ENCODE measurements at regions not wholly inside any gene's neighbourhood (a gene's known extent, or its start where the extent isn't known, plus 50 kb on each side); places are given as distances from the start of the nearest gene placed in this dataset.

- FAIRE-seq, result no peak
- DNase-seq (ENCODE audit: insufficient read length), result no peak
- no peak for TF ChIP-seq POLR2AphosphoS5 (IDR thresholded peaks at IDR 0.05; ENCODE audit: low read depth, low read length)
- no peak for TF ChIP-seq TAF1 (IDR thresholded peaks at IDR 0.05; ENCODE audit: borderline replicate concordance, low read depth, low read length)
- no peak for TF ChIP-seq POLR2A (IDR thresholded peaks at IDR 0.05; ENCODE audit: low read depth, low read length)
Observed at GRCh38 chr12:19867970-19868369, 428.7 kb downstream of the AEBP2 start.

GRCh38 chr12:19869413-19869812 lies 430.1 kb downstream of the AEBP2 start:
- FAIRE-seq (no peak), DNase-seq (ENCODE audit: insufficient read length) (no peak)

GRCh38 chr12:19872621-19873540 lies 433.6 kb downstream of the AEBP2 start:
- no peak for DNase-seq (ENCODE audit: insufficient read length)
- FAIRE-seq, result no peak
- TF ChIP-seq POLR2A (IDR thresholded peaks at IDR 0.05; ENCODE audit: low read depth, low read length), result no peak
- TF ChIP-seq TAF1 (IDR thresholded peaks at IDR 0.05; ENCODE audit: borderline replicate concordance, low read depth, low read length), result no peak
- TF ChIP-seq POLR2AphosphoS5 (IDR thresholded peaks at IDR 0.05; ENCODE audit: low read depth, low read length), result no peak

More at GRCh38 chr12:19869413-19869812, 430.1 kb downstream of the AEBP2 start:
- TF ChIP-seq TAF1 (IDR thresholded peaks at IDR 0.05; ENCODE audit: borderline replicate concordance, low read depth, low read length), result no peak
- no peak for TF ChIP-seq POLR2AphosphoS5 (IDR thresholded peaks at IDR 0.05; ENCODE audit: low read depth, low read length)
- TF ChIP-seq POLR2A (IDR thresholded peaks at IDR 0.05; ENCODE audit: low read depth, low read length), result no peak

GRCh38 chr12:19880076-19880475 lies 440.8 kb downstream of the AEBP2 start:
- no peak for DNase-seq (ENCODE audit: insufficient read length)
- no peak for TF ChIP-seq POLR2A (IDR thresholded peaks at IDR 0.05; ENCODE audit: low read depth, low read length)
- no peak for TF ChIP-seq POLR2AphosphoS5 (IDR thresholded peaks at IDR 0.05; ENCODE audit: low read depth, low read length)
- no peak for TF ChIP-seq TAF1 (IDR thresholded peaks at IDR 0.05; ENCODE audit: borderline replicate concordance, low read depth, low read length)
- FAIRE-seq, result no peak

GRCh38 chr12:19880721-19881120 lies 441.4 kb downstream of the AEBP2 start:
- FAIRE-seq (no peak), DNase-seq (ENCODE audit: insufficient read length) (no peak)
- TF ChIP-seq POLR2A (IDR thresholded peaks at IDR 0.05; ENCODE audit: low read depth, low read length) (no peak), TAF1 (IDR thresholded peaks at IDR 0.05; ENCODE audit: borderline replicate concordance, low read depth, low read length) (no peak), POLR2AphosphoS5 (IDR thresholded peaks at IDR 0.05; ENCODE audit: low read depth, low read length) (no peak)

GRCh38 chr12:19882346-19882745 lies 443.1 kb downstream of the AEBP2 start:
- DNase-seq (ENCODE audit: insufficient read length), result no peak
- no peak for TF ChIP-seq POLR2A (IDR thresholded peaks at IDR 0.05; ENCODE audit: low read depth, low read length)
- TF ChIP-seq POLR2AphosphoS5 (IDR thresholded peaks at IDR 0.05; ENCODE audit: low read depth, low read length), result no peak
- no peak for TF ChIP-seq TAF1 (IDR thresholded peaks at IDR 0.05; ENCODE audit: borderline replicate concordance, low read depth, low read length)
- no peak for FAIRE-seq

- no peak for FAIRE-seq
Observed at GRCh38 chr12:19884021-19884492, 444.8 kb downstream of the AEBP2 start.

GRCh38 chr12:19885093-19885812 lies 446.0 kb downstream of the AEBP2 start:
- no peak for TF ChIP-seq POLR2AphosphoS5 (IDR thresholded peaks at IDR 0.05; ENCODE audit: low read depth, low read length)
- TF ChIP-seq TAF1 (IDR thresholded peaks at IDR 0.05; ENCODE audit: borderline replicate concordance, low read depth, low read length), result no peak
- no peak for TF ChIP-seq POLR2A (IDR thresholded peaks at IDR 0.05; ENCODE audit: low read depth, low read length)
- DNase-seq (ENCODE audit: insufficient read length) (no peak), FAIRE-seq (no peak)

More at GRCh38 chr12:19884021-19884492, 444.8 kb downstream of the AEBP2 start:
- TF ChIP-seq POLR2A (IDR thresholded peaks at IDR 0.05; ENCODE audit: low read depth, low read length) (no peak), POLR2AphosphoS5 (IDR thresholded peaks at IDR 0.05; ENCODE audit: low read depth, low read length) (no peak), TAF1 (IDR thresholded peaks at IDR 0.05; ENCODE audit: borderline replicate concordance, low read depth, low read length) (no peak)
- DNase-seq (ENCODE audit: insufficient read length), result no peak

GRCh38 chr12:19886065-19886464 lies 446.8 kb downstream of the AEBP2 start:
- no peak for DNase-seq (ENCODE audit: insufficient read length)

GRCh38 chr12:19886639-19887064 lies 447.4 kb downstream of the AEBP2 start:
- no peak for TF ChIP-seq POLR2A (IDR thresholded peaks at IDR 0.05; ENCODE audit: low read depth, low read length)
- DNase-seq (ENCODE audit: insufficient read length) (no peak), FAIRE-seq (no peak)

More at GRCh38 chr12:19886065-19886464, 446.8 kb downstream of the AEBP2 start:
- FAIRE-seq, result no peak
- TF ChIP-seq TAF1 (IDR thresholded peaks at IDR 0.05; ENCODE audit: borderline replicate concordance, low read depth, low read length) (no peak), POLR2AphosphoS5 (IDR thresholded peaks at IDR 0.05; ENCODE audit: low read depth, low read length) (no peak), POLR2A (IDR thresholded peaks at IDR 0.05; ENCODE audit: low read depth, low read length) (no peak)

GRCh38 chr12:19890024-19890423 lies 450.7 kb downstream of the AEBP2 start:
- DNase-seq (ENCODE audit: insufficient read length), result no peak
- FAIRE-seq, result no peak
- TF ChIP-seq POLR2AphosphoS5 (IDR thresholded peaks at IDR 0.05; ENCODE audit: low read depth, low read length), result no peak
- TF ChIP-seq POLR2A (IDR thresholded peaks at IDR 0.05; ENCODE audit: low read depth, low read length), result no peak
- TF ChIP-seq TAF1 (IDR thresholded peaks at IDR 0.05; ENCODE audit: borderline replicate concordance, low read depth, low read length), result no peak

Measured in GM12892 (cell line).